CD8-positive, alpha-beta memory T cell (primary cell): ENCODE measurements at regions not wholly inside any gene's neighbourhood (a gene's known extent, or its start where the extent isn't known, plus 50 kb on each side); places are given as distances from the start of the nearest gene placed in this dataset.

Experiments used
- CTCF ChIA-PET: fragments of 350-600 bp; sonication (Branson Sonifier 250); formaldehyde crosslinking; loops from one replicate; lab custom pipeline; 2021; ENCODE audit warnings: antibody characterized with exemption; lab: Charles Lee
- POLR2A ChIA-PET: fragments of 350-600 bp; sonication (Branson Sonifier 250); formaldehyde crosslinking; loops from one replicate; lab custom pipeline; 2021; ENCODE audit warnings: antibody characterized with exemption; lab: Charles Lee
- DNase-seq, 5 donors: peaks; one replicate each; pipeline versions ENCODE4 v3.0.0 to v3.0.0-alpha.2; 2020 to 2022; ENCODE audit warnings: mixed read lengths in 1 of 5
- H3K27ac ChIP-seq: one replicate; pipeline ENCODE4 v1.7.0; 2013; ENCODE audit warnings: low read depth, mild to moderate bottlenecking, low read length, moderate library complexity
- H3K27me3 ChIP-seq: 2 replicates; pipeline ENCODE4 v1.7.0; 2013; ENCODE audit warnings: low read length, mild to moderate bottlenecking; ENCODE audit not compliant: insufficient read depth, poor library complexity, severe bottlenecking
- H3K36me3 ChIP-seq: 2 replicates; pipeline ENCODE4 v1.7.0; 2013; ENCODE audit warnings: mild to moderate bottlenecking, low read length, moderate library complexity; ENCODE audit not compliant: insufficient read depth
- H3K4me1 ChIP-seq: 2 replicates; pipeline ENCODE4 v1.7.0; 2013; ENCODE audit warnings: mild to moderate bottlenecking, low read length, moderate library complexity; ENCODE audit not compliant: insufficient read depth
- H3K4me3 ChIP-seq: 2 replicates; pipeline ENCODE4 v1.7.0; 2013; ENCODE audit warnings: mild to moderate bottlenecking, low read length
- H3K9me3 ChIP-seq: 2 replicates; pipeline ENCODE4 v1.7.0; 2013; ENCODE audit warnings: mild to moderate bottlenecking, low read length
- H3K27ac Mint-ChIP-seq, 8 donors: one replicate each; pipeline ENCODE4 v1.8.0; 2020 to 2021; ENCODE audit warnings: mixed read lengths in 8 of 8, mild to moderate bottlenecking in 6 of 8, inconsistent platforms in 3 of 8, moderate library complexity in 3 of 8
- H3K27me3 Mint-ChIP-seq, 2 donors: one replicate each; pipeline ENCODE4 v1.8.0; 2020 to 2021; ENCODE audit warnings: mixed read lengths in 2 of 2, mild to moderate bottlenecking in 1 of 2, moderate library complexity in 1 of 2
- H3K36me3 Mint-ChIP-seq, 3 donors: one replicate each; pipeline ENCODE4 v1.8.0; 2020 to 2021; ENCODE audit warnings: mixed read lengths in 3 of 3, inconsistent platforms in 1 of 3, mild to moderate bottlenecking in 1 of 3
- H3K4me1 Mint-ChIP-seq, 3 donors: one replicate each; pipeline ENCODE4 v1.8.0; 2020 to 2021; ENCODE audit warnings: mixed read lengths in 3 of 3, inconsistent platforms in 1 of 3, mild to moderate bottlenecking in 1 of 3
- H3K4me3 Mint-ChIP-seq, 7 donors: one replicate each; pipeline ENCODE4 v1.8.0; 2020 to 2021; ENCODE audit warnings: mixed read lengths in 7 of 7, mild to moderate bottlenecking in 6 of 7, moderate library complexity in 4 of 7, inconsistent platforms in 2 of 7
- H3K9me3 Mint-ChIP-seq, 5 donors: one replicate each; pipeline ENCODE4 v1.8.0; 2020 to 2022; ENCODE audit warnings: mixed read lengths in 5 of 5, mild to moderate bottlenecking in 3 of 5, moderate library complexity in 2 of 5, inconsistent platforms in 1 of 5

- H3K27me3 ChIP-seq, result no peaks in the 10 kb centered on the region
- no peak overlapping the region for H3K27ac Mint-ChIP-seq
- H3K9me3 ChIP-seq, result no peaks in the 10 kb centered on the region
- H3K4me1 Mint-ChIP-seq, result no peaks in the 10 kb centered on the region
- ChIA-PET POLR2A (no interaction called here), CTCF (no interaction called here)
- H3K4me3 Mint-ChIP-seq, result no peak overlapping the region
- no peaks in the 10 kb centered on the region for H3K36me3 Mint-ChIP-seq
- no peaks in the 10 kb centered on the region for H3K27me3 Mint-ChIP-seq
- H3K4me3 ChIP-seq, result no peak overlapping the region
- no peaks in the 10 kb centered on the region for H3K4me1 ChIP-seq
- H3K27ac ChIP-seq, result no peak overlapping the region
- DNase-seq, result no peak
- H3K9me3 Mint-ChIP-seq, result peaks cover 5 to 24% (median 10%) of the 10 kb centered on the region in 5 donors
- no peaks in the 10 kb centered on the region for H3K36me3 ChIP-seq
Measured at GRCh38 chr1:106061586-106062495, 994.6 kb upstream of the PRMT6 start.

- no peak overlapping the region for H3K27ac Mint-ChIP-seq
- DNase-seq, result no peak
- no peaks in the 10 kb centered on the region for H3K4me1 Mint-ChIP-seq
- H3K4me3 Mint-ChIP-seq, result no peak overlapping the region
- ChIA-PET POLR2A (no interaction called here), CTCF (no interaction called here)
- H3K9me3 Mint-ChIP-seq, result peaks cover 5 to 29% (median 10%) of the 10 kb centered on the region in 5 donors
- Histone ChIP-seq H3K27me3 (no peaks in the 10 kb centered on the region), H3K27ac (no peak overlapping the region), H3K36me3 (no peaks in the 10 kb centered on the region), H3K9me3 (no peaks in the 10 kb centered on the region), H3K4me1 (no peaks in the 10 kb centered on the region), H3K4me3 (no peak overlapping the region)
- no peaks in the 10 kb centered on the region for H3K27me3 Mint-ChIP-seq
- no peaks in the 10 kb centered on the region for H3K36me3 Mint-ChIP-seq
Measured at GRCh38 chr1:106063510-106063909, 993.0 kb upstream of the PRMT6 start.

- Mint-ChIP-seq H3K27me3 (no peaks in the 10 kb centered on the region), H3K36me3 (no peaks in the 10 kb centered on the region), H3K27ac (no peak overlapping the region), H3K4me1 (no peaks in the 10 kb centered on the region), H3K4me3 (no peak overlapping the region), H3K9me3 (peaks cover 0 to 32% (median 3%) of the 10 kb centered on the region in 5 donors)
- no peak for DNase-seq
- H3K36me3 ChIP-seq, result no peaks in the 10 kb centered on the region
- no peak overlapping the region for H3K27ac ChIP-seq
- H3K4me1 ChIP-seq, result no peaks in the 10 kb centered on the region
- no peaks in the 10 kb centered on the region for H3K27me3 ChIP-seq
- H3K4me3 ChIP-seq, result no peak overlapping the region
- H3K9me3 ChIP-seq, result no peaks in the 10 kb centered on the region
- POLR2A ChIA-PET, result no interaction called here
- CTCF ChIA-PET, result no interaction called here
Measured at GRCh38 chr1:106072909-106073600, 983.4 kb upstream of the PRMT6 start.

GRCh38 chr1:106080608-106081325 is 975.7 kb upstream of the PRMT6 start:
- Mint-ChIP-seq H3K4me3 (no peak overlapping the region), H3K4me1 (no peaks in the 10 kb centered on the region), H3K27ac (no peak overlapping the region), H3K36me3 (no peaks in the 10 kb centered on the region), H3K27me3 (no peaks in the 10 kb centered on the region), H3K9me3 (peaks cover 4 to 32% (median 13%) of the 10 kb centered on the region in 5 donors)
- DNase-seq, result no peak
- H3K4me3 ChIP-seq, result no peak overlapping the region
- no peaks in the 10 kb centered on the region for H3K4me1 ChIP-seq
- H3K27me3 ChIP-seq, result no peaks in the 10 kb centered on the region
- POLR2A ChIA-PET, result no interaction called here
- H3K27ac ChIP-seq, result no peak overlapping the region
- H3K36me3 ChIP-seq, result no peaks in the 10 kb centered on the region
- H3K9me3 ChIP-seq, result no peaks in the 10 kb centered on the region
- CTCF ChIA-PET, result no interaction called here

DNA sequence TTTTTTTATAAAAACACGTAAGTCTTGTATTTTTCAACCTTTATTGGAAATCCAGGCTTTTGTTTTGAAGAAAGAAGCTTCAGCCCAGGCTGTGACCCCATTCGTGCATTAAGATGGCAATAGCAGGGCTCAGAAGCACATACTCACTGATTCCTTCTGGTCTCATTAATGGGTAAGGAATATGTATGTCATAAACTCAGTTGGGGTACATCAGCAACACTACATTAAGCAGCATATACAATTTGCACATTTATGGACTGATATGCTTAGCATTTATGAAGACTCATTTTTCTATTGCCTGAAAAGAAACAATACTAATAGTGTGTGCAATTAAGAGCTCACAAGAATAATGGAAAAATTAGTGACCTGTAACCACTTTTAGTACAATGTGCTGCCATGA is 945.4 kb upstream of the PRMT6 start:
- no peaks in the 10 kb centered on the region for H3K27me3 ChIP-seq
- H3K4me1 Mint-ChIP-seq, result no peaks in the 10 kb centered on the region
- no peaks in the 10 kb centered on the region for H3K9me3 ChIP-seq
- H3K27me3 Mint-ChIP-seq, result no peaks in the 10 kb centered on the region
- no peak overlapping the region for H3K27ac Mint-ChIP-seq
- no peak overlapping the region for H3K4me3 Mint-ChIP-seq
- CTCF ChIA-PET, result no interaction called here
- H3K4me1 ChIP-seq, result no peaks in the 10 kb centered on the region
- peaks cover 0 to 26% (median 15%) of the 10 kb centered on the region in 5 donors for H3K9me3 Mint-ChIP-seq
- no peaks in the 10 kb centered on the region for H3K36me3 ChIP-seq
- POLR2A ChIA-PET, result no interaction called here
- H3K36me3 Mint-ChIP-seq, result no peaks in the 10 kb centered on the region
- H3K27ac ChIP-seq, result no peak overlapping the region
- DNase-seq, result no peak
- H3K4me3 ChIP-seq, result no peak overlapping the region

DNA sequence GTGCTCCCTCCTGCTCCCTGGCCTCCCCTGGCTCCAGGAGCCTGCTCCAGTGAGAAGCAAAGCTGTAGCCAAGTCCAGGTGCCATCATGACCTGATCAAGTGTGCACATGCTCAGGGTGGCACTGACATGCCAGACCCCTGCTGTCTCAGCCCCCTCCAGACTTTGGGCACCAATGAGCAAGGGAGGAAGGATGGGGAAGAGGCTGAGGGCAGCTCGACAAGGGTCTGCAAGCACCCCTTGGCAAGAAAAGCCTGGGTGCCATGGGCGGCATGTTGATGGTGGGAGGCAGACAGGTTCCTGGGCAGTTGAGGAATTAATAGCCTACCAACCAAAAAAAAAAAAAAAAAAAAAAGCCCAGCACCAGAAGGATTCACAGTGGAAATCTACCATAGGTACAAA is 942.6 kb upstream of the PRMT6 start:
- no peaks in the 10 kb centered on the region for H3K36me3 ChIP-seq
- DNase-seq, result no peak
- H3K27me3 ChIP-seq, result no peaks in the 10 kb centered on the region
- no peak overlapping the region for H3K27ac ChIP-seq
- Mint-ChIP-seq H3K36me3 (no peaks in the 10 kb centered on the region), H3K4me1 (no peaks in the 10 kb centered on the region), H3K27ac (no peak overlapping the region), H3K9me3 (peaks cover 3 to 27% (median 17%) of the 10 kb centered on the region in 5 donors), H3K4me3 (no peak overlapping the region), H3K27me3 (no peaks in the 10 kb centered on the region)
- ChIA-PET POLR2A (no interaction called here), CTCF (no interaction called here)
- no peaks in the 10 kb centered on the region for H3K4me1 ChIP-seq
- H3K9me3 ChIP-seq, result no peaks in the 10 kb centered on the region
- no peak overlapping the region for H3K4me3 ChIP-seq

- DNase-seq, result no peak
- Histone ChIP-seq H3K4me1 (no peaks in the 10 kb centered on the region), H3K4me3 (no peak overlapping the region), H3K27ac (no peak overlapping the region), H3K36me3 (no peaks in the 10 kb centered on the region), H3K9me3 (no peaks in the 10 kb centered on the region), H3K27me3 (no peaks in the 10 kb centered on the region)
- ChIA-PET CTCF (no interaction called here), POLR2A (no interaction called here)
- Mint-ChIP-seq H3K4me3 (no peak overlapping the region), H3K27ac (no peak overlapping the region), H3K4me1 (no peaks in the 10 kb centered on the region), H3K36me3 (no peaks in the 10 kb centered on the region), H3K27me3 (no peaks in the 10 kb centered on the region), H3K9me3 (peaks cover 4 to 24% (median 10%) of the 10 kb centered on the region in 5 donors)
Measured at GRCh38 chr1:106120789-106121188, 935.7 kb upstream of the PRMT6 start.

DNA sequence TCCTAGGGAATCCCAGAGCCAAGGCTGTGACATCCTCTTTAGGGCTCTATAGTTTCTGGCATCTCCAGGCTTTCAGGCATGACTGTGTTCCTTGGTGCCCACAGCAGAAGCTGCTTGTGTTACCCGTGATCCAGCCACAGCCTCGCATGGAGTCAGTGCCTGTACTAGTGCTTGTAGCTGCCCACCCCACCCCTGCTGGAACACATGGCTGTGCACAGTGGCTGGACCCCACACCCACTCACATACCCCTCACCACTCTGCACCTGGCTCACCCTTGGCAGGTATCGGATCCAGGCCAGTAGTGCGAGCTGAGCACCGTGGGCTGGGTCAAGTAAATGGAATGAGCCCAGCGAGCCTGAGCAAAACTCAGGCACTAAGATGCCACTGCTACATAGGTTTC is 934.7 kb upstream of the PRMT6 start:
- H3K4me3 ChIP-seq, result no peak overlapping the region
- H3K4me3 Mint-ChIP-seq, result no peak overlapping the region
- no peaks in the 10 kb centered on the region for H3K4me1 Mint-ChIP-seq
- DNase-seq, result no peak
- H3K27ac ChIP-seq, result no peak overlapping the region
- no peaks in the 10 kb centered on the region for H3K36me3 ChIP-seq
- no peaks in the 10 kb centered on the region for H3K27me3 Mint-ChIP-seq
- H3K27ac Mint-ChIP-seq, result no peak overlapping the region
- peaks cover 5 to 30% (median 9%) of the 10 kb centered on the region in 5 donors for H3K9me3 Mint-ChIP-seq
- no peaks in the 10 kb centered on the region for H3K27me3 ChIP-seq
- no peaks in the 10 kb centered on the region for H3K9me3 ChIP-seq
- no peaks in the 10 kb centered on the region for H3K4me1 ChIP-seq
- POLR2A ChIA-PET, result no interaction called here
- no peaks in the 10 kb centered on the region for H3K36me3 Mint-ChIP-seq
- CTCF ChIA-PET, result no interaction called here
